LNCaP clone FGC (cell line): ENCODE measurements at regions not wholly inside any gene's neighbourhood (a gene's known extent, or its start where the extent isn't known, plus 50 kb on each side); places are given as distances from the start of the nearest gene placed in this dataset.

Experiments
- DNase-seq: peaks from one replicate; pipeline ENCODE4 v3.0.0-alpha.2; 2011; ENCODE audit warnings: low read depth
- H3K4me3 ChIP-seq: 2 replicates; pipeline ENCODE4 v1.5.1; 2011; ENCODE audit warnings: mild to moderate bottlenecking, low read depth, low read length, control low read depth
- CTCF ChIP-seq: IDR thresholded peaks from 2 replicates; pipeline ENCODE4 v1.5.1; 2012; ENCODE audit warnings: mild to moderate bottlenecking; ENCODE audit not compliant: control insufficient read depth, insufficient read depth; ENCODE audit errors: extremely low read depth

DNA sequence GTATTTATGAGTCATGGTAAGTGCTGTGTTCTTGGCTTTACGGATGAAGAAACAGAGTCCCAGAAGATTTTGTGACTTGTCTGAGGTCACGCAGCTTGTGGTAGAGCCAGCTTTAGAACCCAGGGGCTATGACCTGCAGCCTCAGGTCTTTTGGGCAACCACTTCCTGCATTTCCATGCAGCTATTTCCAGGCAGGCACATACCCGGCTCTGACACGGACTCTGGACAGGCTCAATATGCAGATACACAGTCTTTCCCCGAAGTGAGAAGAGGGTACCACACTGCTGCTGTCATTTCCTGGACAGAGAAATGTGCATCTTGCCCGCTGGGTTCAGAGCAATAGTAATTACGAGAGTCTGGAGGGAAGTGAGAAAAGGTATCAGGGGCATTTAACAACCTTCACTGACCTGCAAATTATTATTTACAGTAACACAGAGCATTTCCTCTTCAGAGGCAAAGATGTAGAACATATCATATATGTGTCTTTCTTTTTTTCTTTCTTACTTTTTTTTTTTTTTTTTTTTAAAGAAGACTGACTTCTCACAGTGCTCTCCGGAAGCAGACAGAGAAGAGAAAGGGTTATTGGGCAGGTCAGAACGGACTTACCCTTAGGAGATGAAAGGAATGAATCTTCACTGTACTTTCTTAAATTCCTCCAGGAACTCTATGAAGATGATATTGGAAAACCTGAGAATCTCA is 185.1 kb downstream of the CLIC5 start:
- no peak for DNase-seq

DNA sequence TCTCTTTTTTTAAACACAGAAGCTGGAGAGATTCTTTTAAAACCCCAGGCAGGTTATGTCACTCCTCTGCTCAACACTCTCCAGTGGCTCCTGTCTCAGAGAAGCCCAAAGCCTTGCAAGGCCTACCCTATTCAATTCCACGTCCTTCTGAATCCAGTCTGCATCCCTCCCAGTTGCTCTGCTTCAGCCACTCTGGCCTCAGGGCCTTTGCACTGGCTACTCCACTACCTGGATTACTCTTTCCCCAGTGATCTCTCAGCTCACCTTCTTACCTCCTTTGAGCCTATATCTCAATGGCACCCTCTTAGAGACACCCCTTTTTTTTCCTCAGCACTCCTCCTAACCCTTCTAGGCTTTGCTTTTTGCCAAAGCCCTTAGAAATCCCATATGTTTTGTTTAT is 185.8 kb downstream of the CLIC5 start:
- no peak for TF ChIP-seq CTCF
- no peak for DNase-seq
- H3K4me3 ChIP-seq = no peak overlapping the region

More for the DNA sequence above, 185.1 kb downstream of the CLIC5 start:
- H3K4me3 ChIP-seq = no peak overlapping the region
- no peak for TF ChIP-seq CTCF

- TF ChIP-seq CTCF = no peak
These were observed 187.6 kb downstream of the CLIC5 start for GRCh38 chr6:45827952-45828530.

GRCh38 chr6:45822873-45823272 is 192.8 kb downstream of the CLIC5 start:
- no peak for TF ChIP-seq CTCF
- no peak overlapping the region for H3K4me3 ChIP-seq
- DNase-seq = no peak

More at GRCh38 chr6:45827952-45828530, 187.6 kb downstream of the CLIC5 start:
- DNase-seq = peak; percentile 15
- H3K4me3 ChIP-seq = no peak overlapping the region

- no peak for TF ChIP-seq CTCF
- no peak for DNase-seq
- H3K4me3 ChIP-seq = no peak overlapping the region
These were observed 193.3 kb downstream of the CLIC5 start for GRCh38 chr6:45822246-45822812.

- no peak overlapping the region for H3K4me3 ChIP-seq
- DNase-seq = no peak
- TF ChIP-seq CTCF = no peak
These were observed 197.0 kb downstream of the CLIC5 start for GRCh38 chr6:45818655-45819054.
